Lower leg skin (tissue), 4 donors: ENCODE measurements at regions not wholly inside any gene's neighbourhood (a gene's known extent, or its start where the extent isn't known, plus 50 kb on each side); places are given as distances from the start of the nearest gene placed in this dataset.
A peak's percentile ranks its signal among the peaks of the same experiment; 100 is the strongest.

ENCODE experiments used
- DNase-seq, 2 donors: peaks; one replicate each; pipeline ENCODE4 v3.0.0-alpha.2; 2019; ENCODE audit warnings: low spot score in 2 of 2
- H3K4me3 ChIP-seq: fragments of 200-600 bp; sonication (generic); 2 replicates; pipeline ENCODE4 v1.5.1; 2017; ENCODE audit warnings: mild to moderate bottlenecking, low read depth; ENCODE audit not compliant: poor library complexity, severe bottlenecking
- CTCF ChIP-seq, 3 donors: fragments of 450-650 bp; IDR thresholded peaks; one replicate each; pipeline ENCODE4 v1.5.1; 2016; ENCODE audit warnings: antibody characterized with exemption in 3 of 3, mild to moderate bottlenecking in 3 of 3, moderate library complexity in 2 of 3
- POLR2A ChIP-seq, 2 donors: fragments of 450-650 bp; IDR thresholded peaks; one replicate each; pipeline ENCODE4 v1.6.1; 2016 to 2017; ENCODE audit warnings: antibody characterized with exemption in 2 of 2, mild to moderate bottlenecking in 1 of 2, moderate library complexity in 1 of 2
- WGBS, 2 donors: methylation state at CpG; one replicate each; pipeline ENCODE4 v1.1.5; 2018; 5-methylcytosine and 5-hydroxymethylcytosine counted together
- intact Hi-C: fragments of 100-400 bp; cut with DNase I; formaldehyde crosslinking; loops from one replicate; pipeline ENCODE4 v1.15.0; 2023; ENCODE audit warnings: low total_unique reads

- no peak for TF ChIP-seq POLR2A (IDR thresholded peaks at IDR 0.05)
- TF ChIP-seq CTCF (IDR thresholded peaks at IDR 0.05): no peak
- 75 to 82% methylated on average over 3 of the region's 3 CpGs for WGBS, 2 donors
- no peak overlapping the region for H3K4me3 ChIP-seq
- intact Hi-C loops: no loop called here
- peak in 1 of 2 donors; percentile 53 for DNase-seq
Measured at GRCh38 chr19:28505134-28505533, 707.8 kb downstream of the UQCRFS1 start.

GRCh38 chr19:28504727-28505126 lies 708.2 kb downstream of the UQCRFS1 start:
- no peak overlapping the region for H3K4me3 ChIP-seq
- DNase-seq: peak in 1 of 2 donors; percentile 56
- WGBS, 2 donors: 91 to 96% methylated on average over 3 of the region's 3 CpGs
- no peak for TF ChIP-seq CTCF (IDR thresholded peaks at IDR 0.05)
- no peak for TF ChIP-seq POLR2A (IDR thresholded peaks at IDR 0.05)
- intact Hi-C loops: no loop called here

- no peak overlapping the region for H3K4me3 ChIP-seq
- 80 to 82% methylated on average over 3 of the region's 3 CpGs for WGBS, 2 donors
- DNase-seq: peak in 1 of 2 donors; percentile 50
- intact Hi-C loops: no loop called here
- TF ChIP-seq CTCF (IDR thresholded peaks at IDR 0.05) (no peak), POLR2A (IDR thresholded peaks at IDR 0.05) (no peak)
Measured at GRCh38 chr19:28504139-28504538, 708.8 kb downstream of the UQCRFS1 start.

- intact Hi-C loops: no loop called here
- H3K4me3 ChIP-seq: no peak overlapping the region
- WGBS, 2 donors: 50 to 58% methylated on average over 15 of the region's 15 CpGs
- TF ChIP-seq POLR2A (IDR thresholded peaks at IDR 0.05) (no peak), CTCF (IDR thresholded peaks at IDR 0.05) (no peak)
- DNase-seq: peak in 1 of 2 donors; percentile 34
Measured at GRCh38 chr19:28502879-28503734, 709.8 kb downstream of the UQCRFS1 start.

- WGBS, 2 donors: 72 to 80% methylated on average over 3 of the region's 3 CpGs
- no peak overlapping the region for H3K4me3 ChIP-seq
- no peak for TF ChIP-seq CTCF (IDR thresholded peaks at IDR 0.05)
- TF ChIP-seq POLR2A (IDR thresholded peaks at IDR 0.05): no peak
- DNase-seq: peak in 1 of 2 donors; percentile 29
- intact Hi-C loops: no loop called here
Measured at GRCh38 chr19:28501976-28502375, 711.0 kb downstream of the UQCRFS1 start.
